ENCODE measurements at regions not wholly inside any gene's neighbourhood (a gene's known extent, or its start where the extent isn't known, plus 50 kb on each side); places are given as distances from the start of the nearest gene placed in this dataset.

DNA sequence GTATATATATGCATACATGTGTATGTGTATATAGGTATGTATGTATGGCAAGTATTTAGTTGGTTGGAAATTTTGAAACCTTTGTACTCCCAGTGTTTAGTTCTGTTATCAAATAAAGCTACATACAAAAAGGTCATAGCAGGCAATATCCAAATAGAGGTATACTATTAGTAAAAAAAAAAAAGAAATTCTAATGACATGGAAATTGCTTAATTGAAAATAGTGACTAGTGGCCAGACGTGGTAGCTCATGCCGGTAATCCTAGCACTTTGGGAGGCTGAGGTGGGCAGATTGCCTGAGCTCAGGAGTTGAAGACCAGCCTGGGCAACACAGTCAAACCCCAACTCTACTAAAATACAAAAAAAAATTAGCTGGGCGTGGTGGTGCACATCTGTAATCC, 351.6 kb upstream of the NR5A2 start:
- ATAC-seq (no peak), DNase-seq (no peak)
- ChIA-PET POLR2A (no interaction called here), CTCF (interaction anchor here (1.0 kb wide), 1 partner anchor 9 kb away, joined by 3 read pairs; no protein-coding TSS in a partner anchor)
- Mint-ChIP-seq H3K27ac (no peak overlapping the region), H3K4me1 (ENCODE audit: low read depth) (no peaks in the 10 kb centered on the region), H3K4me3 (no peak overlapping the region), H3K9me3 (no peaks in the 10 kb centered on the region), H3K36me3 (ENCODE audit: low read depth) (no peaks in the 10 kb centered on the region), H3K27me3 (no peaks in the 10 kb centered on the region)
- TF ChIP-seq, protein P1, sequence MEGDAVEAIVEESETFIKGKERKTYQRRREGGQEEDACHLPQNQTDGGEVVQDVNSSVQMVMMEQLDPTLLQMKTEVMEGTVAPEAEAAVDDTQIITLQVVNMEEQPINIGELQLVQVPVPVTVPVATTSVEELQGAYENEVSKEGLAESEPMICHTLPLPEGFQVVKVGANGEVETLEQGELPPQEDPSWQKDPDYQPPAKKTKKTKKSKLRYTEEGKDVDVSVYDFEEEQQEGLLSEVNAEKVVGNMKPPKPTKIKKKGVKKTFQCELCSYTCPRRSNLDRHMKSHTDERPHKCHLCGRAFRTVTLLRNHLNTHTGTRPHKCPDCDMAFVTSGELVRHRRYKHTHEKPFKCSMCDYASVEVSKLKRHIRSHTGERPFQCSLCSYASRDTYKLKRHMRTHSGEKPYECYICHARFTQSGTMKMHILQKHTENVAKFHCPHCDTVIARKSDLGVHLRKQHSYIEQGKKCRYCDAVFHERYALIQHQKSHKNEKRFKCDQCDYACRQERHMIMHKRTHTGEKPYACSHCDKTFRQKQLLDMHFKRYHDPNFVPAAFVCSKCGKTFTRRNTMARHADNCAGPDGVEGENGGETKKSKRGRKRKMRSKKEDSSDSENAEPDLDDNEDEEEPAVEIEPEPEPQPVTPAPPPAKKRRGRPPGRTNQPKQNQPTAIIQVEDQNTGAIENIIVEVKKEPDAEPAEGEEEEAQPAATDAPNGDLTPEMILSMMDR (IDR thresholded peaks at IDR 0.05), result no peak
- intact Hi-C loops (cut with micrococcal nuclease), result no loop called here

DNA sequence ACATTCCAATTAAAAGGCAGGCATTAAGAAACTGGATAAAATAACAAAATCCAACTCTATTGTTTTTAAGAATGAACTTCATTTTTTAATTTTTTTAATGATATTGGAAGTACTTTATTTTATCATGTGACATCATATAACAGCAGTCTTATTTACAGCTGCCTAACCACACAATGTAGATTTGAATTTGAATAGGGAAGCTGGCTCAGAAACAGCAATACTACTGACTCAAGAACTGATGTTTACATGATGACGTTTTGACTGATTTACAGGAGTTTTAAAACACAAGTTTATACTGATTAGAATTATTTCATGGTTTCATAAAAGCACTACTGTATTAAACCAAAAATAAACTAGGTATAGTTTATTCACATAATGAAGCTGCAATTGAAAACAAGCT, 348.7 kb upstream of the NR5A2 start:
- ChIA-PET POLR2A (no interaction called here), CTCF (no interaction called here)
- Mint-ChIP-seq H3K4me1 (ENCODE audit: low read depth) (no peaks in the 10 kb centered on the region), H3K27ac (no peak overlapping the region), H3K4me3 (no peak overlapping the region), H3K27me3 (no peaks in the 10 kb centered on the region), H3K9me3 (no peaks in the 10 kb centered on the region), H3K36me3 (ENCODE audit: low read depth) (no peaks in the 10 kb centered on the region)
- TF ChIP-seq, protein P1 (IDR thresholded peaks at IDR 0.05), result no peak
- intact Hi-C loops (cut with micrococcal nuclease), result no loop called here
- DNase-seq (no peak), ATAC-seq (no peak)

DNA sequence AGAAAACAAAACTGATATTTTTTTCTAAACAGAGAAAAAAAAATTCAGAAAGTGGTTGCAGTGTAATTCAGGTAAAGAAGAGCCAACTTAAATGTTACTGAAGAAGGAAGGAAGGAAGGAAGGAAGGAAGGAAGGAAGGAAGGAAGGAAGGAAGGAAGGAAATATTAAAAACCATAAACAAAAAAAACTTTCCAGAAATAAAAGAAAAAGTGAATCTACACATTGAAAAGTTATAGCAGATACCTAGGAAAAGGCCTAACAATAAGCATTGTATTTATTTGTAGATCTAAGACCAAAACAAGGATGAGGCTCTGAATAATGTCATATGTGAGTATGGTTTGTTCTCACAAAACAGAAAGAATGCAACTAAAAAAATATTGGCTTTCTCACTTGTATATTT, 345.4 kb upstream of the NR5A2 start:
- TF ChIP-seq, protein P1 (IDR thresholded peaks at IDR 0.05), result no peak
- Mint-ChIP-seq H3K27ac (no peak overlapping the region), H3K9me3 (no peaks in the 10 kb centered on the region), H3K4me1 (ENCODE audit: low read depth) (no peaks in the 10 kb centered on the region), H3K27me3 (peaks cover 5% of the 10 kb centered on the region), H3K36me3 (ENCODE audit: low read depth) (no peaks in the 10 kb centered on the region), H3K4me3 (no peak overlapping the region)
- DNase-seq, result no peak
- ChIA-PET POLR2A (no interaction called here), CTCF (no interaction called here)
- intact Hi-C loops (cut with micrococcal nuclease), result loop anchor here (10.0 kb wide), 1 partner anchor 623 kb away; no protein-coding TSS in a partner anchor
- no peak for ATAC-seq

GRCh38 chr1:199684686-199685273, 342.7 kb upstream of the NR5A2 start:
- DNase-seq, result peak; percentile 45
- H3K9me3 Mint-ChIP-seq, result no peaks in the 10 kb centered on the region
- TF ChIP-seq, protein P1 (IDR thresholded peaks at IDR 0.05), result peak; percentile 74
- no peaks in the 10 kb centered on the region for H3K4me1 Mint-ChIP-seq (ENCODE audit: low read depth)
- peaks cover 13% of the 10 kb centered on the region for H3K27me3 Mint-ChIP-seq
- ChIA-PET POLR2A (interaction anchor here (1.5 kb wide), 1 partner anchor 46 kb away, joined by 3 read pairs; no protein-coding TSS in a partner anchor), CTCF (interaction anchor here (0.6 to 2.4 kb wide), 20 partner anchors 9 to 845 kb away, joined by 3 to 8 read pairs (median 3); no protein-coding TSS in a partner anchor)
- H3K36me3 Mint-ChIP-seq (ENCODE audit: low read depth), result no peaks in the 10 kb centered on the region
- H3K27ac Mint-ChIP-seq, result no peak overlapping the region
- intact Hi-C loops (cut with micrococcal nuclease), result loop anchor here (2.0 to 10.0 kb wide), 2 partner anchors 620 to 826 kb away; no protein-coding TSS in a partner anchor
- H3K4me3 Mint-ChIP-seq, result no peak overlapping the region
- peak; percentile 83 for ATAC-seq

DNA sequence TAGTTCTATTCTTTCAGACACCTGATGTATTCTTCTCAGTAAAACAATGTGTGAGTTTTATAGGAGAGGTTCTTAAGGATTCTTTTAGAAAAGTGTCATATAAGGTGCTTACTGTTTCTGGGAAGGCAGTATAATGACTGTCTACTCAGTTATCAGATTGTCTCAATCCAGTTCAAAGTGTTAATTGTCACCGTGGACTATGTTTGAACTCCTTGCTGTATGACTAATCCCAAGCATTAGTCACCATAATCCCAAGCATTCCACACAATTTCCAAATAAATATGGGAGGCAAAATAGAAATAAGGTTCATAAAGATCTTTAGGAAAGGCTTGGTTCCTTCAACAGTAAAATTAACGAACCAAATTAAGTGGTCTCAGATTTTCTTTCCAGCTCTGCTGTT, 342.1 kb upstream of the NR5A2 start:
- ChIA-PET CTCF (interaction anchor here (0.6 to 2.4 kb wide), 17 partner anchors 8 to 845 kb away, joined by 3 to 8 read pairs (median 4); no protein-coding TSS in a partner anchor), POLR2A (interaction anchor here (1.5 kb wide), 1 partner anchor 45 kb away, joined by 3 read pairs; no protein-coding TSS in a partner anchor)
- no peak overlapping the region for H3K27ac Mint-ChIP-seq
- TF ChIP-seq, protein P1 (IDR thresholded peaks at IDR 0.05), result no peak
- no peaks in the 10 kb centered on the region for H3K36me3 Mint-ChIP-seq (ENCODE audit: low read depth)
- H3K27me3 Mint-ChIP-seq, result peaks cover 14% of the 10 kb centered on the region
- intact Hi-C loops (cut with micrococcal nuclease), result loop anchor here (2.0 to 10.0 kb wide), 2 partner anchors 619 to 825 kb away; no protein-coding TSS in a partner anchor
- H3K4me3 Mint-ChIP-seq, result no peak overlapping the region
- H3K9me3 Mint-ChIP-seq, result no peaks in the 10 kb centered on the region
- no peaks in the 10 kb centered on the region for H3K4me1 Mint-ChIP-seq (ENCODE audit: low read depth)
- DNase-seq (no peak), ATAC-seq (no peak)

All from activated CD8-positive, alpha-beta T cell treated with anti-CD3 and anti-CD28 coated beads for 36 hours (primary cell).